HEK293T (cell line): ENCODE measurements at regions not wholly inside any gene's neighbourhood (a gene's known extent, or its start where the extent isn't known, plus 50 kb on each side); places are given as distances from the start of the nearest gene placed in this dataset.
"Not testable (repeated sequence)": the region's sequence is repeated elsewhere in the genome, so short reads cannot be mapped to it uniquely, and the experiment has no call there.

Experiments used
- BHLHE40 ChIP-seq: fragments of 450-650 bp; IDR thresholded peaks from 2 replicates; pipeline ENCODE4 v1.6.1; 2016; ENCODE audit warnings: mild to moderate bottlenecking, moderate library complexity, borderline replicate concordance
- ELF4 ChIP-seq: fragments of 450-650 bp; IDR thresholded peaks from 2 replicates; pipeline ENCODE4 v1.6.1; 2017; ENCODE audit warnings: antibody characterized with exemption
- FOXA1 ChIP-seq: fragments of 450-650 bp; IDR thresholded peaks from 2 replicates; pipeline ENCODE4 v1.6.1; 2016; ENCODE audit warnings: mild to moderate bottlenecking
- FOXK2 ChIP-seq: fragments of 450-650 bp; IDR thresholded peaks from 2 replicates; pipeline ENCODE4 v1.6.1; 2016; ENCODE audit warnings: mild to moderate bottlenecking
- FOXM1 ChIP-seq: fragments of 450-650 bp; IDR thresholded peaks from 2 replicates; pipeline ENCODE4 v1.6.1; 2017; ENCODE audit warnings: mild to moderate bottlenecking, borderline replicate concordance
- HDGF ChIP-seq: fragments of 450-650 bp; IDR thresholded peaks from 2 replicates; pipeline ENCODE4 v1.6.1; 2017; ENCODE audit warnings: antibody characterized with exemption, borderline replicate concordance
- L3MBTL2 ChIP-seq: fragments of 450-650 bp; conservative IDR thresholded peaks from 2 replicates; pipeline ENCODE4 v1.6.1; 2016; ENCODE audit warnings: mild to moderate bottlenecking
- LEF1 ChIP-seq: fragments of 450-650 bp; IDR thresholded peaks from 2 replicates; pipeline ENCODE4 v1.6.1; 2017; ENCODE audit warnings: mild to moderate bottlenecking, borderline replicate concordance
- NFRKB ChIP-seq: fragments of 450-650 bp; IDR thresholded peaks from 2 replicates; pipeline ENCODE4 v1.6.1; 2016; ENCODE audit warnings: mild to moderate bottlenecking, moderate library complexity
- SP1 ChIP-seq: fragments of 450-650 bp; IDR thresholded peaks from 2 replicates; pipeline ENCODE4 v1.6.1; 2017
- SUZ12 ChIP-seq: fragments of 450-650 bp; IDR thresholded peaks from 2 replicates; pipeline ENCODE4 v1.6.1; 2016; ENCODE audit warnings: mild to moderate bottlenecking
- TARDBP ChIP-seq: fragments of 450-650 bp; IDR thresholded peaks from 2 replicates; pipeline ENCODE4 v1.6.1; 2016
- ZNF384 ChIP-seq: fragments of 450-650 bp; IDR thresholded peaks from 2 replicates; pipeline ENCODE4 v1.6.1; 2016
- TF ChIP-seq, protein P1 (sequence below): fragments of 450-650 bp; IDR thresholded peaks from 2 replicates; pipeline ENCODE4 v1.6.1; 2016

DNA sequence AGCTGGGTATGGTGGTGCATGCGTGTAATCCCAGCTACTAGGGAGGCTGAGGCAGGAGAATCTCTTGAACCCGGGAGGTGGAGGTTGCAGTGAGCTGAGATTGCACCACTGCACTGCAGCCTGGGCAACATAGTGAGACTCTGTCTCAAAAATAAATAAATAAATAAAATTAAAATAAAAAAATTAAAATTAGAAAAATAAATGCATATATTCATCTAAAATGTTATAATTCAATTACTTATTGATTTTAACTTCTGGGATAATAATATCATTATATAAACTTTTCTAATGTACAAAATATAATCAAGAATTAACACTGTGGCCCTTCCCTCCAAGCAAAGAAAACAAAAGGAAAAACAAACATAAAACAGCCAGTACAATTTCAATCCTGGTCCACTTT, 485.4 kb upstream of the SOX11 start:
- not testable (repeated sequence) for TF ChIP-seq BHLHE40, SP1, NFRKB, SUZ12, L3MBTL2, ZNF384, ELF4, FOXK2, FOXM1, TARDBP, HDGF, LEF1, FOXA1
- TF ChIP-seq, protein P1, sequence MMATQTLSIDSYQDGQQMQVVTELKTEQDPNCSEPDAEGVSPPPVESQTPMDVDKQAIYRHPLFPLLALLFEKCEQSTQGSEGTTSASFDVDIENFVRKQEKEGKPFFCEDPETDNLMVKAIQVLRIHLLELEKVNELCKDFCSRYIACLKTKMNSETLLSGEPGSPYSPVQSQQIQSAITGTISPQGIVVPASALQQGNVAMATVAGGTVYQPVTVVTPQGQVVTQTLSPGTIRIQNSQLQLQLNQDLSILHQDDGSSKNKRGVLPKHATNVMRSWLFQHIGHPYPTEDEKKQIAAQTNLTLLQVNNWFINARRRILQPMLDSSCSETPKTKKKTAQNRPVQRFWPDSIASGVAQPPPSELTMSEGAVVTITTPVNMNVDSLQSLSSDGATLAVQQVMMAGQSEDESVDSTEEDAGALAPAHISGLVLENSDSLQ = not testable (repeated sequence)
